GM23248 (cell line): ENCODE measurements at regions not wholly inside any gene's neighbourhood (a gene's known extent, or its start where the extent isn't known, plus 50 kb on each side); places are given as distances from the start of the nearest gene placed in this dataset.

ENCODE experiments used
- DNase-seq: peaks from one replicate; pipeline ENCODE4 v3.0.0-alpha.2; 2015
- H2AFZ ChIP-seq: fragments of 200-600 bp; sonication (generic); 2 replicates; pipeline ENCODE4 v1.6.1; 2016; ENCODE audit warnings: antibody characterized with exemption
- H3F3A ChIP-seq: fragments of 200-600 bp; sonication (generic); 2 replicates; pipeline ENCODE4 v1.6.1; 2016; ENCODE audit warnings: mild to moderate bottlenecking, antibody characterized with exemption, mixed run types; ENCODE audit not compliant: insufficient read depth
- H3K27ac ChIP-seq: fragments of 200-600 bp; sonication (generic); 2 replicates; pipeline ENCODE4 v1.5.1; 2016; ENCODE audit warnings: mild to moderate bottlenecking
- H3K27me3 ChIP-seq: fragments of 200-600 bp; sonication (generic); replicated peaks from 2 replicates; pipeline ENCODE4 v1.6.1; 2016; ENCODE audit warnings: mild to moderate bottlenecking; ENCODE audit not compliant: insufficient read depth
- H3K36me3 ChIP-seq: fragments of 200-600 bp; sonication (generic); 2 replicates; pipeline ENCODE4 v1.6.1; 2016; ENCODE audit warnings: low read depth, mild to moderate bottlenecking
- H3K4me1 ChIP-seq: fragments of 200-600 bp; sonication (generic); 2 replicates; pipeline ENCODE4 v1.6.1; 2016; ENCODE audit warnings: mild to moderate bottlenecking; ENCODE audit not compliant: insufficient read depth
- H3K4me2 ChIP-seq: fragments of 200-600 bp; sonication (generic); one replicate; pipeline ENCODE4 v1.6.1; 2016; ENCODE audit warnings: mild to moderate bottlenecking; ENCODE audit not compliant: unreplicated experiment
- H3K4me3 ChIP-seq: fragments of 200-600 bp; sonication (generic); 2 replicates; pipeline ENCODE4 v1.5.1; 2016; ENCODE audit warnings: mild to moderate bottlenecking
- H3K79me2 ChIP-seq: fragments of 200-600 bp; sonication (generic); 2 replicates; pipeline ENCODE4 v1.6.1; 2016; ENCODE audit warnings: mild to moderate bottlenecking; ENCODE audit not compliant: insufficient read depth
- H3K9ac ChIP-seq: fragments of 200-600 bp; sonication (generic); 2 replicates; pipeline ENCODE4 v1.6.1; 2016; ENCODE audit warnings: mild to moderate bottlenecking
- H3K9me2 ChIP-seq: fragments of 200-600 bp; sonication (generic); 2 replicates; pipeline ENCODE4 v1.6.1; 2016; ENCODE audit warnings: mixed run types, mild to moderate bottlenecking, moderate library complexity; ENCODE audit not compliant: insufficient read depth
- H3K9me3 ChIP-seq: fragments of 200-600 bp; sonication (generic); one replicate; pipeline ENCODE4 v1.6.1; 2017; ENCODE audit warnings: low read depth
- H4K20me1 ChIP-seq: fragments of 200-600 bp; sonication (generic); 2 replicates; pipeline ENCODE4 v1.6.0; 2016; ENCODE audit not compliant: insufficient read depth
- EZH2 ChIP-seq: fragments of 200-600 bp; sonication (generic); IDR thresholded peaks from 2 replicates; pipeline ENCODE4 v1.6.1; 2018; ENCODE audit warnings: antibody characterized with exemption, mild to moderate bottlenecking; ENCODE audit not compliant: insufficient read depth, poor library complexity, severe bottlenecking
- EZH2phosphoT487 ChIP-seq: fragments of 200-600 bp; sonication (generic); IDR thresholded peaks from 2 replicates; pipeline ENCODE4 v1.6.1; 2018; ENCODE audit warnings: antibody characterized with exemption, moderate library complexity, mild to moderate bottlenecking, low read depth; ENCODE audit not compliant: insufficient read depth
- WGBS, 2 experiments: methylation state at CpG; one replicate each; pipeline ENCODE4 v1.1.6; 2015 to 2017; ENCODE audit warnings: low lambda C conversion rate in 2 of 2, low coverage in 1 of 2; ENCODE audit errors: missing lambda C conversion rate in 2 of 2; 5-methylcytosine and 5-hydroxymethylcytosine counted together
- in situ Hi-C: fragments of 300-500 bp; cut with MboI; formaldehyde crosslinking; loops from 2 replicates; pipeline ENCODE4 v1.15.0; 2020

- in situ Hi-C loops, result no loop called here
- no peaks in the 10 kb centered on the region for H3K27me3 ChIP-seq
- H3K4me3 ChIP-seq, result no peak overlapping the region
- H3K4me2 ChIP-seq, result no peak overlapping the region
- 67 to 75% methylated on average over 3 of the region's 3 CpGs for WGBS, 2 experiments
- H3K36me3 ChIP-seq, result no peaks in the 10 kb centered on the region
- H3F3A ChIP-seq, result peaks cover 12% of the 10 kb centered on the region
- H3K27ac ChIP-seq, result no peak overlapping the region
- TF ChIP-seq EZH2phosphoT487 (no peak), EZH2 (no peak)
- H3K9me2 ChIP-seq, result no peaks in the 10 kb centered on the region
- DNase-seq, result no peak
- H3K4me1 ChIP-seq, result peaks cover 21% of the 10 kb centered on the region
- H4K20me1 ChIP-seq, result no peaks in the 10 kb centered on the region
- H3K9ac ChIP-seq, result no peak overlapping the region
- H3K79me2 ChIP-seq, result no peaks in the 10 kb centered on the region
- no peak overlapping the region for H2AFZ ChIP-seq
- H3K9me3 ChIP-seq, result no peaks in the 10 kb centered on the region
Observed at GRCh38 chr15:36472672-36473071, 106.8 kb upstream of the CDIN1 start.

GRCh38 chr15:36478561-36478960 is 100.9 kb upstream of the CDIN1 start:
- no peaks in the 10 kb centered on the region for H3K27me3 ChIP-seq
- no peaks in the 10 kb centered on the region for H3K9me3 ChIP-seq
- H3K4me2 ChIP-seq, result no peak overlapping the region
- no peaks in the 10 kb centered on the region for H3K79me2 ChIP-seq
- no peak overlapping the region for H2AFZ ChIP-seq
- DNase-seq, result no peak
- H3K9ac ChIP-seq, result no peak overlapping the region
- in situ Hi-C loops, result no loop called here
- no peaks in the 10 kb centered on the region for H3K36me3 ChIP-seq
- no peak for TF ChIP-seq EZH2phosphoT487
- TF ChIP-seq EZH2, result no peak
- H3K4me1 ChIP-seq, result 0 out of 2 replicates have a peak, but pooled peaks cover 4% of the 10 kb centered on the region
- 90 to 95% methylated on average over 2 of the region's 2 CpGs for WGBS, 2 experiments
- no peaks in the 10 kb centered on the region for H3K9me2 ChIP-seq
- no peaks in the 10 kb centered on the region for H3F3A ChIP-seq
- H4K20me1 ChIP-seq, result no peaks in the 10 kb centered on the region
- no peak overlapping the region for H3K4me3 ChIP-seq
- no peak overlapping the region for H3K27ac ChIP-seq

GRCh38 chr15:36479200-36479896 is 100.1 kb upstream of the CDIN1 start:
- Histone ChIP-seq H2AFZ (peak overlapping the region; percentile 42), H3K9me3 (no peaks in the 10 kb centered on the region), H3K4me1 (0 out of 2 replicates have a peak, but pooled peaks cover 7% of the 10 kb centered on the region), H3K9ac (no peak overlapping the region), H3K27ac (no peak overlapping the region), H3K4me3 (no peak overlapping the region), H3K36me3 (no peaks in the 10 kb centered on the region), H3K4me2 (no peak overlapping the region), H4K20me1 (no peaks in the 10 kb centered on the region), H3K79me2 (no peaks in the 10 kb centered on the region), H3K9me2 (no peaks in the 10 kb centered on the region), H3K27me3 (no peaks in the 10 kb centered on the region), H3F3A (no peaks in the 10 kb centered on the region)
- in situ Hi-C loops, result no loop called here
- WGBS, 2 experiments, result 58 to 59% methylated on average over 9 of the region's 9 CpGs
- no peak for TF ChIP-seq EZH2
- no peak for TF ChIP-seq EZH2phosphoT487
- peak; percentile 39 for DNase-seq

GRCh38 chr15:36481156-36481555 is 98.3 kb upstream of the CDIN1 start:
- Histone ChIP-seq H3F3A (no peaks in the 10 kb centered on the region), H3K4me1 (0 out of 2 replicates have a peak, but pooled peaks cover 4% of the 10 kb centered on the region), H3K27ac (no peak overlapping the region), H3K9me3 (no peaks in the 10 kb centered on the region), H3K9ac (no peak overlapping the region), H3K27me3 (no peaks in the 10 kb centered on the region), H3K4me3 (no peak overlapping the region), H3K4me2 (no peak overlapping the region), H3K9me2 (no peaks in the 10 kb centered on the region), H4K20me1 (no peaks in the 10 kb centered on the region), H2AFZ (no peak overlapping the region), H3K36me3 (no peaks in the 10 kb centered on the region), H3K79me2 (no peaks in the 10 kb centered on the region)
- TF ChIP-seq EZH2phosphoT487 (no peak), EZH2 (no peak)
- DNase-seq, result no peak
- in situ Hi-C loops, result no loop called here
- 71 to 88% methylated on average over 1 of the region's 1 CpG for WGBS, 2 experiments
